ENCODE measurements at regions not wholly inside any gene's neighbourhood (a gene's known extent, or its start where the extent isn't known, plus 50 kb on each side); places are given as distances from the start of the nearest gene placed in this dataset.
"Not testable (repeated sequence)": the region's sequence is repeated elsewhere in the genome, so short reads cannot be mapped to it uniquely, and the experiment has no call there.

- no peak for TF ChIP-seq GABPA (IDR thresholded peaks at IDR 0.05; ENCODE audit: low read depth)
- TF ChIP-seq, protein P1, sequence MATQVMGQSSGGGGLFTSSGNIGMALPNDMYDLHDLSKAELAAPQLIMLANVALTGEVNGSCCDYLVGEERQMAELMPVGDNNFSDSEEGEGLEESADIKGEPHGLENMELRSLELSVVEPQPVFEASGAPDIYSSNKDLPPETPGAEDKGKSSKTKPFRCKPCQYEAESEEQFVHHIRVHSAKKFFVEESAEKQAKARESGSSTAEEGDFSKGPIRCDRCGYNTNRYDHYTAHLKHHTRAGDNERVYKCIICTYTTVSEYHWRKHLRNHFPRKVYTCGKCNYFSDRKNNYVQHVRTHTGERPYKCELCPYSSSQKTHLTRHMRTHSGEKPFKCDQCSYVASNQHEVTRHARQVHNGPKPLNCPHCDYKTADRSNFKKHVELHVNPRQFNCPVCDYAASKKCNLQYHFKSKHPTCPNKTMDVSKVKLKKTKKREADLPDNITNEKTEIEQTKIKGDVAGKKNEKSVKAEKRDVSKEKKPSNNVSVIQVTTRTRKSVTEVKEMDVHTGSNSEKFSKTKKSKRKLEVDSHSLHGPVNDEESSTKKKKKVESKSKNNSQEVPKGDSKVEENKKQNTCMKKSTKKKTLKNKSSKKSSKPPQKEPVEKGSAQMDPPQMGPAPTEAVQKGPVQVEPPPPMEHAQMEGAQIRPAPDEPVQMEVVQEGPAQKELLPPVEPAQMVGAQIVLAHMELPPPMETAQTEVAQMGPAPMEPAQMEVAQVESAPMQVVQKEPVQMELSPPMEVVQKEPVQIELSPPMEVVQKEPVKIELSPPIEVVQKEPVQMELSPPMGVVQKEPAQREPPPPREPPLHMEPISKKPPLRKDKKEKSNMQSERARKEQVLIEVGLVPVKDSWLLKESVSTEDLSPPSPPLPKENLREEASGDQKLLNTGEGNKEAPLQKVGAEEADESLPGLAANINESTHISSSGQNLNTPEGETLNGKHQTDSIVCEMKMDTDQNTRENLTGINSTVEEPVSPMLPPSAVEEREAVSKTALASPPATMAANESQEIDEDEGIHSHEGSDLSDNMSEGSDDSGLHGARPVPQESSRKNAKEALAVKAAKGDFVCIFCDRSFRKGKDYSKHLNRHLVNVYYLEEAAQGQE (IDR thresholded peaks at IDR 0.05; ENCODE audit: insufficient replicate concordance, low read depth), result no peak
- no peak for TF ChIP-seq CTCF (IDR thresholded peaks at IDR 0.05; ENCODE audit: insufficient read depth, low read length)
- no peak for TF ChIP-seq POLR2AphosphoS5 (IDR thresholded peaks at IDR 0.05; ENCODE audit: low read depth)
- TF ChIP-seq SPI1 (IDR thresholded peaks at IDR 0.05; ENCODE audit: borderline replicate concordance, low read depth), result no peak
- Histone ChIP-seq H3K4me3 (replicated peaks; ENCODE audit: insufficient read depth, low read length) (no peak overlapping the region), H3K27ac (replicated peaks) (no peak overlapping the region), H3K27me3 (ENCODE audit: insufficient read depth, poor library complexity, severe bottlenecking) (no peaks in the 10 kb centered on the region)
- no peak for DNase-seq (ENCODE audit: low read depth in 1 of 2, low spot score in 1 of 2)
Observed at GRCh38 chr6:110542311-110543024, 66.1 kb upstream of the SLC22A16 start.

- Histone ChIP-seq H3K27me3 (ENCODE audit: insufficient read depth, poor library complexity, severe bottlenecking) (no peaks in the 10 kb centered on the region), H3K27ac (replicated peaks) (no peak overlapping the region), H3K4me3 (replicated peaks; ENCODE audit: insufficient read depth, low read length) (no peak overlapping the region)
- TF ChIP-seq SPI1 (IDR thresholded peaks at IDR 0.05; ENCODE audit: borderline replicate concordance, low read depth), result no peak
- no peak for TF ChIP-seq POLR2AphosphoS5 (IDR thresholded peaks at IDR 0.05; ENCODE audit: low read depth)
- TF ChIP-seq, protein P1 (IDR thresholded peaks at IDR 0.05; ENCODE audit: insufficient replicate concordance, low read depth), result no peak
- no peak for DNase-seq (ENCODE audit: low read depth in 1 of 2, low spot score in 1 of 2)
Observed at GRCh38 chr6:110541701-110542309, 65.4 kb upstream of the SLC22A16 start.

- H3K27ac ChIP-seq (replicated peaks); DNase-seq (ENCODE audit: low read depth in 1 of 2, low spot score in 1 of 2); H3K4me3 ChIP-seq (replicated peaks; ENCODE audit: insufficient read depth, low read length); H3K27me3 ChIP-seq (ENCODE audit: insufficient read depth, poor library complexity, severe bottlenecking): not testable (repeated sequence)
Observed at GRCh38 chr6:110539277-110540019, 63.0 kb upstream of the SLC22A16 start.

DNA sequence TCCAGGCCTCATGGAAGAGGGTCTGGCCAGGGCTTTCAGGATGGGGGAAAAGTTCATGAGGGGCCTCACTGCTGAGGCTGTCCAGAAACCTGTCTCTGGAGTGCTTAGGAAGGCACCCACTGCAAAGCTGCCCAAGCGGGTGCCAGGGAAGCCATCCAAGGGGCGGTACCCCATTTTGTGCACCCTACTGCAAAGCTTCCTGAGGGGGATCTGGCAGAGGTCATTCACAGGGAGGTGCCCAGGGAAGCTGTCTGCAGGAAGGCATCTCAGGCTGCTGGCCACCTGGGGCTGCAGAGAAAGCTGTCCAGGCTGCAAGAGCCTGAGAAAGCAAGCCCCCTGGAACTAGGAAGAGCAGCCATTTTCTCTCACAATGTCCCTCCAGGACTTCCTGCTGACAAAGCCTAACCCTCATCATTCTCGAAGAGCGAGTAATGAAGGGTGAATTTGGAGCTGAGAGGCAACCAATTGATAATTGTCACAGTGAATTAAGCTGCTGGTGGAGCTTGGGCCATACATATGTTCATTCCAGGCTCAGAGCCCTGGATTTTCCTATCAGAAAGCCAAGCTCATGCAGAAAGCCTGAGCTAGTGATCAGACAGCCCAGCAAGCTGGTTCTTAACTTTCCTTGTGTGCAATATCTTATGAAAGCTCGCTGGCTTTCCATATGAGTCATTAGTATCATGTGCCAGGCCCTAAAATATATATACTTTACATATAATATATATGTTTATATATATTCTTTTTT, 62.2 kb upstream of the SLC22A16 start:
- TF ChIP-seq POLR2AphosphoS5 (IDR thresholded peaks at IDR 0.05; ENCODE audit: low read depth), result no peak
- TF ChIP-seq GABPA (IDR thresholded peaks at IDR 0.05; ENCODE audit: low read depth), result no peak
- no peak for TF ChIP-seq SPI1 (IDR thresholded peaks at IDR 0.05; ENCODE audit: borderline replicate concordance, low read depth)
- no peak for TF ChIP-seq CTCF (IDR thresholded peaks at IDR 0.05; ENCODE audit: insufficient read depth, low read length)
- TF ChIP-seq, protein P1 (IDR thresholded peaks at IDR 0.05; ENCODE audit: insufficient replicate concordance, low read depth), result no peak
- Histone ChIP-seq H3K27ac (replicated peaks) (no peak overlapping the region), H3K27me3 (ENCODE audit: insufficient read depth, poor library complexity, severe bottlenecking) (no peaks in the 10 kb centered on the region), H3K4me3 (replicated peaks; ENCODE audit: insufficient read depth, low read length) (no peak overlapping the region)
- no peak for DNase-seq (ENCODE audit: low read depth in 1 of 2, low spot score in 1 of 2)
